CD8-positive, alpha-beta memory T cell (primary cell): ENCODE measurements at regions not wholly inside any gene's neighbourhood (a gene's known extent, or its start where the extent isn't known, plus 50 kb on each side); places are given as distances from the start of the nearest gene placed in this dataset.

Experiments
- CTCF ChIA-PET: fragments of 350-600 bp; sonication (Branson Sonifier 250); formaldehyde crosslinking; loops from one replicate; lab custom pipeline; 2021; ENCODE audit warnings: antibody characterized with exemption; lab: Charles Lee
- POLR2A ChIA-PET: fragments of 350-600 bp; sonication (Branson Sonifier 250); formaldehyde crosslinking; loops from one replicate; lab custom pipeline; 2021; ENCODE audit warnings: antibody characterized with exemption; lab: Charles Lee
- DNase-seq, 5 donors: peaks; one replicate each; pipeline versions ENCODE4 v3.0.0 to v3.0.0-alpha.2; 2020 to 2022; ENCODE audit warnings: mixed read lengths in 1 of 5
- H3K27ac ChIP-seq: one replicate; pipeline ENCODE4 v1.7.0; 2013; ENCODE audit warnings: low read depth, mild to moderate bottlenecking, low read length, moderate library complexity
- H3K27me3 ChIP-seq: 2 replicates; pipeline ENCODE4 v1.7.0; 2013; ENCODE audit warnings: low read length, mild to moderate bottlenecking; ENCODE audit not compliant: insufficient read depth, poor library complexity, severe bottlenecking
- H3K36me3 ChIP-seq: 2 replicates; pipeline ENCODE4 v1.7.0; 2013; ENCODE audit warnings: mild to moderate bottlenecking, low read length, moderate library complexity; ENCODE audit not compliant: insufficient read depth
- H3K4me1 ChIP-seq: 2 replicates; pipeline ENCODE4 v1.7.0; 2013; ENCODE audit warnings: mild to moderate bottlenecking, low read length, moderate library complexity; ENCODE audit not compliant: insufficient read depth
- H3K4me3 ChIP-seq: 2 replicates; pipeline ENCODE4 v1.7.0; 2013; ENCODE audit warnings: mild to moderate bottlenecking, low read length
- H3K9me3 ChIP-seq: 2 replicates; pipeline ENCODE4 v1.7.0; 2013; ENCODE audit warnings: mild to moderate bottlenecking, low read length
- H3K27ac Mint-ChIP-seq, 8 donors: one replicate each; pipeline ENCODE4 v1.8.0; 2020 to 2021; ENCODE audit warnings: mixed read lengths in 8 of 8, mild to moderate bottlenecking in 6 of 8, inconsistent platforms in 3 of 8, moderate library complexity in 3 of 8
- H3K27me3 Mint-ChIP-seq, 2 donors: one replicate each; pipeline ENCODE4 v1.8.0; 2020 to 2021; ENCODE audit warnings: mixed read lengths in 2 of 2, mild to moderate bottlenecking in 1 of 2, moderate library complexity in 1 of 2
- H3K36me3 Mint-ChIP-seq, 3 donors: one replicate each; pipeline ENCODE4 v1.8.0; 2020 to 2021; ENCODE audit warnings: mixed read lengths in 3 of 3, inconsistent platforms in 1 of 3, mild to moderate bottlenecking in 1 of 3
- H3K4me1 Mint-ChIP-seq, 3 donors: one replicate each; pipeline ENCODE4 v1.8.0; 2020 to 2021; ENCODE audit warnings: mixed read lengths in 3 of 3, inconsistent platforms in 1 of 3, mild to moderate bottlenecking in 1 of 3
- H3K4me3 Mint-ChIP-seq, 7 donors: one replicate each; pipeline ENCODE4 v1.8.0; 2020 to 2021; ENCODE audit warnings: mixed read lengths in 7 of 7, mild to moderate bottlenecking in 6 of 7, moderate library complexity in 4 of 7, inconsistent platforms in 2 of 7
- H3K9me3 Mint-ChIP-seq, 5 donors: one replicate each; pipeline ENCODE4 v1.8.0; 2020 to 2022; ENCODE audit warnings: mixed read lengths in 5 of 5, mild to moderate bottlenecking in 3 of 5, moderate library complexity in 2 of 5, inconsistent platforms in 1 of 5

GRCh38 chr15:27670486-27671209, 428.5 kb downstream of the OCA2 start:
- CTCF ChIA-PET = no interaction called here
- H3K4me3 ChIP-seq = no peak overlapping the region
- Mint-ChIP-seq H3K27ac (no peak overlapping the region), H3K9me3 (peaks cover 0 to 10% (median 4%) of the 10 kb centered on the region in 5 donors), H3K4me1 (no peaks in the 10 kb centered on the region), H3K36me3 (peaks cover 0 to 2% (median 0%) of the 10 kb centered on the region in 3 donors), H3K4me3 (no peak overlapping the region), H3K27me3 (no peaks in the 10 kb centered on the region)
- H3K4me1 ChIP-seq = no peaks in the 10 kb centered on the region
- H3K27ac ChIP-seq = no peak overlapping the region
- DNase-seq = no peak
- no peaks in the 10 kb centered on the region for H3K27me3 ChIP-seq
- H3K9me3 ChIP-seq = no peaks in the 10 kb centered on the region
- H3K36me3 ChIP-seq = no peaks in the 10 kb centered on the region
- POLR2A ChIA-PET = no interaction called here

GRCh38 chr15:27669641-27670040, 429.5 kb downstream of the OCA2 start:
- Histone ChIP-seq H3K27me3 (no peaks in the 10 kb centered on the region), H3K27ac (no peak overlapping the region), H3K36me3 (no peaks in the 10 kb centered on the region), H3K4me3 (no peak overlapping the region), H3K9me3 (no peaks in the 10 kb centered on the region), H3K4me1 (no peaks in the 10 kb centered on the region)
- Mint-ChIP-seq H3K27me3 (no peaks in the 10 kb centered on the region), H3K4me3 (no peak overlapping the region), H3K9me3 (peaks cover 0 to 6% (median 5%) of the 10 kb centered on the region in 5 donors), H3K4me1 (no peaks in the 10 kb centered on the region), H3K27ac (no peak overlapping the region), H3K36me3 (peaks cover 0 to 2% (median 0%) of the 10 kb centered on the region in 3 donors)
- CTCF ChIA-PET = no interaction called here
- DNase-seq = no peak
- POLR2A ChIA-PET = no interaction called here

- Mint-ChIP-seq H3K9me3 (peaks cover 0 to 9% (median 4%) of the 10 kb centered on the region in 5 donors), H3K36me3 (peaks cover 0 to 2% (median 0%) of the 10 kb centered on the region in 3 donors), H3K27me3 (no peaks in the 10 kb centered on the region), H3K4me1 (no peaks in the 10 kb centered on the region), H3K27ac (no peak overlapping the region), H3K4me3 (no peak overlapping the region)
- Histone ChIP-seq H3K9me3 (no peaks in the 10 kb centered on the region), H3K36me3 (no peaks in the 10 kb centered on the region), H3K4me1 (no peaks in the 10 kb centered on the region), H3K4me3 (no peak overlapping the region), H3K27me3 (no peaks in the 10 kb centered on the region), H3K27ac (no peak overlapping the region)
- DNase-seq = no peak
- POLR2A ChIA-PET = no interaction called here
- CTCF ChIA-PET = no interaction called here
These were observed 430.5 kb downstream of the OCA2 start for GRCh38 chr15:27668471-27669220.

- peaks cover 0 to 9% (median 3%) of the 10 kb centered on the region in 5 donors for H3K9me3 Mint-ChIP-seq
- no peaks in the 10 kb centered on the region for H3K27me3 Mint-ChIP-seq
- POLR2A ChIA-PET = no interaction called here
- H3K4me1 Mint-ChIP-seq = no peaks in the 10 kb centered on the region
- CTCF ChIA-PET = no interaction called here
- H3K27ac Mint-ChIP-seq = no peak overlapping the region
- Histone ChIP-seq H3K9me3 (no peaks in the 10 kb centered on the region), H3K36me3 (no peaks in the 10 kb centered on the region), H3K27ac (no peak overlapping the region), H3K27me3 (no peaks in the 10 kb centered on the region), H3K4me1 (no peaks in the 10 kb centered on the region), H3K4me3 (no peak overlapping the region)
- no peak overlapping the region for H3K4me3 Mint-ChIP-seq
- no peak for DNase-seq
- H3K36me3 Mint-ChIP-seq = peaks cover 0 to 2% (median 0%) of the 10 kb centered on the region in 3 donors
These were observed 434.1 kb downstream of the OCA2 start for GRCh38 chr15:27665002-27665401.

- Histone ChIP-seq H3K9me3 (no peaks in the 10 kb centered on the region), H3K27me3 (no peaks in the 10 kb centered on the region), H3K27ac (no peak overlapping the region), H3K4me3 (no peak overlapping the region), H3K4me1 (no peaks in the 10 kb centered on the region), H3K36me3 (no peaks in the 10 kb centered on the region)
- H3K36me3 Mint-ChIP-seq = peaks cover 0 to 2% (median 0%) of the 10 kb centered on the region in 3 donors
- H3K4me3 Mint-ChIP-seq = no peak overlapping the region
- no peaks in the 10 kb centered on the region for H3K27me3 Mint-ChIP-seq
- CTCF ChIA-PET = no interaction called here
- H3K4me1 Mint-ChIP-seq = no peaks in the 10 kb centered on the region
- peaks cover under 1 to 9% (median 4%) of the 10 kb centered on the region in 5 donors for H3K9me3 Mint-ChIP-seq
- H3K27ac Mint-ChIP-seq = no peak overlapping the region
- POLR2A ChIA-PET = no interaction called here
- DNase-seq = no peak
These were observed 436.2 kb downstream of the OCA2 start for GRCh38 chr15:27662892-27663291.

- CTCF ChIA-PET = no interaction called here
These were observed 438.4 kb downstream of the OCA2 start for GRCh38 chr15:27660676-27661075.

GRCh38 chr15:27656296-27656987, 442.7 kb downstream of the OCA2 start:
- H3K27me3 Mint-ChIP-seq = no peaks in the 10 kb centered on the region
- no peak overlapping the region for H3K27ac ChIP-seq
- no peak for DNase-seq
- H3K36me3 ChIP-seq = no peaks in the 10 kb centered on the region
- no peak overlapping the region for H3K4me3 Mint-ChIP-seq
- peaks cover 0 to 16% (median 4%) of the 10 kb centered on the region in 5 donors for H3K9me3 Mint-ChIP-seq
- H3K9me3 ChIP-seq = no peaks in the 10 kb centered on the region
- no peaks in the 10 kb centered on the region for H3K4me1 Mint-ChIP-seq
- H3K4me1 ChIP-seq = no peaks in the 10 kb centered on the region
- no peak overlapping the region for H3K4me3 ChIP-seq
- ChIA-PET POLR2A (no interaction called here), CTCF (no interaction called here)
- no peaks in the 10 kb centered on the region for H3K27me3 ChIP-seq
- H3K36me3 Mint-ChIP-seq = no peaks in the 10 kb centered on the region
- no peak overlapping the region for H3K27ac Mint-ChIP-seq

More at GRCh38 chr15:27660676-27661075, 438.4 kb downstream of the OCA2 start:
- no peak for DNase-seq
- H3K4me1 Mint-ChIP-seq = no peaks in the 10 kb centered on the region
- H3K36me3 Mint-ChIP-seq = no peaks in the 10 kb centered on the region
- Histone ChIP-seq H3K27me3 (no peaks in the 10 kb centered on the region), H3K27ac (no peak overlapping the region), H3K9me3 (no peaks in the 10 kb centered on the region), H3K36me3 (no peaks in the 10 kb centered on the region), H3K4me3 (no peak overlapping the region), H3K4me1 (no peaks in the 10 kb centered on the region)
- H3K4me3 Mint-ChIP-seq = no peak overlapping the region
- no peak overlapping the region for H3K27ac Mint-ChIP-seq
- peaks cover 3 to 12% (median 6%) of the 10 kb centered on the region in 5 donors for H3K9me3 Mint-ChIP-seq
- H3K27me3 Mint-ChIP-seq = no peaks in the 10 kb centered on the region
- POLR2A ChIA-PET = no interaction called here

GRCh38 chr15:27655056-27655455, 444.1 kb downstream of the OCA2 start:
- no peak for DNase-seq
- POLR2A ChIA-PET = no interaction called here
- Mint-ChIP-seq H3K27ac (no peak overlapping the region), H3K27me3 (no peaks in the 10 kb centered on the region), H3K4me3 (no peak overlapping the region), H3K4me1 (no peaks in the 10 kb centered on the region), H3K36me3 (no peaks in the 10 kb centered on the region), H3K9me3 (peaks cover under 1 to 16% (median 7%) of the 10 kb centered on the region in 5 donors)
- Histone ChIP-seq H3K27me3 (no peaks in the 10 kb centered on the region), H3K4me3 (no peak overlapping the region), H3K27ac (no peak overlapping the region), H3K36me3 (no peaks in the 10 kb centered on the region), H3K4me1 (no peaks in the 10 kb centered on the region), H3K9me3 (no peaks in the 10 kb centered on the region)
- CTCF ChIA-PET = no interaction called here
